ENCODE measurements at regions not wholly inside any gene's neighbourhood (a gene's known extent, or its start where the extent isn't known, plus 50 kb on each side); places are given as distances from the start of the nearest gene placed in this dataset.
A peak's percentile ranks its signal among the peaks of the same experiment; 100 is the strongest.

DNA sequence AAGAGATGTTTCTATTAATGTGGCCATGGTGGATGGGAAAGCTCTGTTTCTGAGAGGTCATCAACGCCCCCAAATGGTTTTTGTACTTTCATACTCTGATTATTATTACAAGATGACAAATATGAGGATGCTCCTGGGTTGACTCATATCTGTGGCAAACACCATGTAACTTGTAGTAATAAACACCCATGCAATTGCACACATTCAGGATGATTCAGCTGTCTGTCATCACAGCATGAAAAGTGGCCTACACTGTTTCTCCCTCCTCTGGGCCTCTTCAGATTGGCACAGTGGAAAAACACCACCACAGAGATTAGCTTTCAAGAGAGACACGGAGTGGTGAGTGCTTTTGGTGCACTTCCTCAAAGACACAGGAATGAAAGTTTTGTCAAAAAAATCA, 85.4 kb downstream of the MTNR1B start:
- BruUV-seq (replicated peaks) = no TSS peak
- H3K4me2 ChIP-seq (ENCODE audit: low read depth, low read length) = no peak overlapping the region
- no peak overlapping the region for H3K4me3 ChIP-seq (ENCODE audit: insufficient read depth, low read depth, low read length)
- H4K5ac ChIP-seq (ENCODE audit: low read depth, low read length) = no peak overlapping the region
- H2AK5ac ChIP-seq (ENCODE audit: low read depth, low read length) = no peak overlapping the region
- no peaks in the 10 kb centered on the region for H3K27me3 ChIP-seq (ENCODE audit: control insufficient read depth, insufficient read depth, low read length)
- H3K9me3 ChIP-seq (ENCODE audit: control insufficient read depth, insufficient read depth, low read length) = no peaks in the 10 kb centered on the region
- no peaks in the 10 kb centered on the region for H4K20me1 ChIP-seq (ENCODE audit: insufficient read depth, low read length)
- peak overlapping the region; percentile 86 for H3K27ac ChIP-seq (ENCODE audit: insufficient read depth, low read length)
- H2BK20ac ChIP-seq (ENCODE audit: low read depth, low read length) = peak overlapping the region; percentile 77
- peak overlapping the region; percentile 82; the same call in 1 of the 2 replicates for H4K91ac ChIP-seq (ENCODE audit: insufficient read depth, low read depth, low read length)
- no peak overlapping the region for H3K9ac ChIP-seq (ENCODE audit: low read depth, low read length)
- no peak overlapping the region for H2AK9ac ChIP-seq (replicated peaks; ENCODE audit: low read depth, low read length, poor library complexity)
- H3K4ac ChIP-seq (ENCODE audit: low read depth, low read length) = peak overlapping the region; percentile 82
- intact Hi-C loops (cut with micrococcal nuclease) (loop anchor here (1.0 to 5.0 kb wide), 4 partner anchors 54 to 142 kb away; partner anchors contain the start of gene SLC36A4), in situ Hi-C loops (cut with MboI; ENCODE audit: low sequenced_read_pairs) (no loop called here), dilution Hi-C loops (cut with HindIII; ENCODE audit: low sequenced_read_pairs, unreplicated experiment) (no loop called here)
- peak overlapping the region in 1 of 2 experiments; percentile 77 for H4K8ac ChIP-seq (ENCODE audit: low read depth in 2 of 2, low read length in 2 of 2)
- no peak overlapping the region for H2AFZ ChIP-seq (replicated peaks; ENCODE audit: low read length, poor library complexity)
- 0 out of 2 replicates have a peak overlapping the region, but pooled peaks have one; percentile 25 for H3K18ac ChIP-seq (ENCODE audit: low read depth, low read length)
- H2BK15ac ChIP-seq (ENCODE audit: low read depth, low read length) = peak overlapping the region; percentile 16; the same call in 1 of the 3 replicates
- POLR2A ChIA-PET (ENCODE audit: unreplicated experiment) = no interaction called here
- DNase-seq (peak; percentile 99), ATAC-seq (ENCODE audit: low read depth) (peak; percentile 72)
- H2BK5ac ChIP-seq (ENCODE audit: low read depth, low read length, poor library complexity, severe bottlenecking) = peak overlapping the region; percentile 58
- H3K4me1 ChIP-seq (ENCODE audit: control insufficient read depth, insufficient read depth, low read length) = peaks cover 29% of the 10 kb centered on the region
- H3K79me1 ChIP-seq (ENCODE audit: low read depth in 1 of 2, low read length in 2 of 2) = 0 out of 4 replicates have a peak, but pooled peaks cover 0 to 3% of the 10 kb centered on the region in 2 experiments
- WGBS, 2 experiments (ENCODE audit: extremely low coverage in 2 of 2, insufficient read length in 1 of 2) = 0% methylated on average over 1 of the region's 2 CpGs; no CpG with 5 or more reads in 1 of the 2 experiments
- H3K9me1 ChIP-seq (ENCODE audit: insufficient read depth, low read length) = peaks cover 12% of the 10 kb centered on the region
- CTCF ChIA-PET = interaction anchor here (0.7 to 1.2 kb wide), 5 partner anchors 9 to 113 kb away, joined by 3 to 11 read pairs (median 4); no protein-coding TSS in a partner anchor
- H2BK120ac ChIP-seq (ENCODE audit: low read depth, low read length) = peak overlapping the region; percentile 87
- H3K36me3 ChIP-seq (ENCODE audit: control insufficient read depth, insufficient read depth, low read length) = no peaks in the 10 kb centered on the region
- TF ChIP-seq RFX5 (IDR thresholded peaks at IDR 0.05; ENCODE audit: low read depth, low read length) (no peak), RAD21 (IDR thresholded peaks at IDR 0.05; ENCODE audit: low read length) (no peak; the same call in 1 of the 2 replicates), BHLHE40 (IDR thresholded peaks at IDR 0.05; ENCODE audit: low read depth, low read length) (peak; percentile 87), FOS (IDR thresholded peaks at IDR 0.05; ENCODE audit: low read depth, low read length) (peak; percentile 99), MAZ (IDR thresholded peaks at IDR 0.05; ENCODE audit: borderline replicate concordance, low read depth, low read length) (no peak), SMC3 (IDR thresholded peaks at IDR 0.05; ENCODE audit: low read depth, low read length) (peak; percentile 14; the same call in 1 of the 2 replicates), CHD1 (IDR thresholded peaks at IDR 0.05; ENCODE audit: low read depth, low read length) (no peak), MXI1 (IDR thresholded peaks at IDR 0.05; ENCODE audit: borderline replicate concordance, low read depth, low read length) (no peak), CEBPB (IDR thresholded peaks at IDR 0.05; ENCODE audit: low read depth, low read length) (peak; percentile 98), RCOR1 (IDR thresholded peaks at IDR 0.05; ENCODE audit: insufficient replicate concordance, low read length) (peak; percentile 80), NFE2L2 (IDR thresholded peaks at IDR 0.05; ENCODE audit: low read depth, low read length) (peak; percentile 97), MAFK (IDR thresholded peaks at IDR 0.05; ENCODE audit: low read depth, low read length) (peak; percentile 66), POLR2A (IDR thresholded peaks at IDR 0.05; ENCODE audit: low read depth, low read length) (no peak)
- TF ChIP-seq, protein P1, sequence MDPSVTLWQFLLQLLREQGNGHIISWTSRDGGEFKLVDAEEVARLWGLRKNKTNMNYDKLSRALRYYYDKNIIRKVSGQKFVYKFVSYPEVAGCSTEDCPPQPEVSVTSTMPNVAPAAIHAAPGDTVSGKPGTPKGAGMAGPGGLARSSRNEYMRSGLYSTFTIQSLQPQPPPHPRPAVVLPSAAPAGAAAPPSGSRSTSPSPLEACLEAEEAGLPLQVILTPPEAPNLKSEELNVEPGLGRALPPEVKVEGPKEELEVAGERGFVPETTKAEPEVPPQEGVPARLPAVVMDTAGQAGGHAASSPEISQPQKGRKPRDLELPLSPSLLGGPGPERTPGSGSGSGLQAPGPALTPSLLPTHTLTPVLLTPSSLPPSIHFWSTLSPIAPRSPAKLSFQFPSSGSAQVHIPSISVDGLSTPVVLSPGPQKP (IDR thresholded peaks at IDR 0.05; ENCODE audit: borderline replicate concordance, low read depth, low read length) = no peak
- TF ChIP-seq, protein P2, sequence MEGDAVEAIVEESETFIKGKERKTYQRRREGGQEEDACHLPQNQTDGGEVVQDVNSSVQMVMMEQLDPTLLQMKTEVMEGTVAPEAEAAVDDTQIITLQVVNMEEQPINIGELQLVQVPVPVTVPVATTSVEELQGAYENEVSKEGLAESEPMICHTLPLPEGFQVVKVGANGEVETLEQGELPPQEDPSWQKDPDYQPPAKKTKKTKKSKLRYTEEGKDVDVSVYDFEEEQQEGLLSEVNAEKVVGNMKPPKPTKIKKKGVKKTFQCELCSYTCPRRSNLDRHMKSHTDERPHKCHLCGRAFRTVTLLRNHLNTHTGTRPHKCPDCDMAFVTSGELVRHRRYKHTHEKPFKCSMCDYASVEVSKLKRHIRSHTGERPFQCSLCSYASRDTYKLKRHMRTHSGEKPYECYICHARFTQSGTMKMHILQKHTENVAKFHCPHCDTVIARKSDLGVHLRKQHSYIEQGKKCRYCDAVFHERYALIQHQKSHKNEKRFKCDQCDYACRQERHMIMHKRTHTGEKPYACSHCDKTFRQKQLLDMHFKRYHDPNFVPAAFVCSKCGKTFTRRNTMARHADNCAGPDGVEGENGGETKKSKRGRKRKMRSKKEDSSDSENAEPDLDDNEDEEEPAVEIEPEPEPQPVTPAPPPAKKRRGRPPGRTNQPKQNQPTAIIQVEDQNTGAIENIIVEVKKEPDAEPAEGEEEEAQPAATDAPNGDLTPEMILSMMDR (conservative IDR thresholded peaks at IDR 0.05; ENCODE audit: low read depth, low read length) = no peak
- TF ChIP-seq, protein P3, sequence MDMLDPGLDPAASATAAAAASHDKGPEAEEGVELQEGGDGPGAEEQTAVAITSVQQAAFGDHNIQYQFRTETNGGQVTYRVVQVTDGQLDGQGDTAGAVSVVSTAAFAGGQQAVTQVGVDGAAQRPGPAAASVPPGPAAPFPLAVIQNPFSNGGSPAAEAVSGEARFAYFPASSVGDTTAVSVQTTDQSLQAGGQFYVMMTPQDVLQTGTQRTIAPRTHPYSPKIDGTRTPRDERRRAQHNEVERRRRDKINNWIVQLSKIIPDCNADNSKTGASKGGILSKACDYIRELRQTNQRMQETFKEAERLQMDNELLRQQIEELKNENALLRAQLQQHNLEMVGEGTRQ (IDR thresholded peaks at IDR 0.05; ENCODE audit: low read depth, low read length) = no peak
- H3K14ac ChIP-seq (replicated peaks; ENCODE audit: low read depth, low read length) = peak overlapping the region; percentile 71; the same call in 1 of the 2 replicates
- peak overlapping the region; percentile 70; the same call in 1 of the 2 replicates for H3K56ac ChIP-seq (ENCODE audit: extremely low read depth, insufficient read depth, low read length)
- H3K23ac ChIP-seq (ENCODE audit: low read depth, low read length) = peak overlapping the region; percentile 65; the same call in 1 of the 2 replicates

Data from IMR-90 (cell line).